Panc1 (cell line): ENCODE measurements at regions not wholly inside any gene's neighbourhood (a gene's known extent, or its start where the extent isn't known, plus 50 kb on each side); places are given as distances from the start of the nearest gene placed in this dataset.

ENCODE experiments used
- ATAC-seq: fragments of 200-7000 bp; cut with Tn5 transposase; 2 replicates; pipeline ENCODE4 v1.9.1; 2020; ENCODE audit warnings: mild to moderate bottlenecking, moderate library complexity
- BruUV-seq: library from RNA; stranded (reverse); fragments of 400-500 nt; replicated peaks from 2 replicates; lab custom pipeline; 2021; lab: Mats Ljungman, UMichigan
- CTCF ChIA-PET: fragments of 300-600 bp; sonication (Branson Sonifier 250); formaldehyde crosslinking; loops from one replicate; lab custom pipeline; 2022; ENCODE audit warnings: antibody characterized with exemption; lab: Charles Lee
- POLR2A ChIA-PET: fragments of 300-600 bp; sonication (Branson Sonifier 250); formaldehyde crosslinking; loops from one replicate; lab custom pipeline; 2022; ENCODE audit warnings: antibody characterized with exemption; lab: Charles Lee
- DNase-seq: peaks from one replicate; pipeline ENCODE4 v3.0.0-alpha.2; 2010; ENCODE audit warnings: low read depth, low spot score
- H3K27ac ChIP-seq: 2 replicates; pipeline ENCODE4 v1.5.1; 2011; ENCODE audit warnings: mild to moderate bottlenecking, low read length, inconsistent platforms
- H3K27me3 ChIP-seq: fragments of 200-500 bp; sonication (Bioruptor generic); 2 replicates; pipeline ENCODE4 v1.6.0; 2014; ENCODE audit warnings: low read length, inconsistent platforms; ENCODE audit not compliant: control insufficient read depth, insufficient read depth
- H3K36me3 ChIP-seq: fragments of 200-500 bp; sonication (Bioruptor generic); 2 replicates; pipeline ENCODE4 v1.5.1; 2014; ENCODE audit warnings: inconsistent platforms, mild to moderate bottlenecking, low read length, moderate library complexity; ENCODE audit not compliant: control insufficient read depth, insufficient read depth
- H3K4me1 ChIP-seq: 2 replicates; pipeline ENCODE4 v1.5.1; 2011; ENCODE audit warnings: inconsistent platforms, mild to moderate bottlenecking, low read length, moderate library complexity; ENCODE audit not compliant: control insufficient read depth, insufficient read depth
- H3K4me3 ChIP-seq, 2 experiments: 2 replicates each; pipeline ENCODE4 v1.5.1; 2011 to 2012; ENCODE audit warnings: low read depth in 2 of 2, low read length in 2 of 2, mild to moderate bottlenecking in 2 of 2, inconsistent platforms in 1 of 2, moderate library complexity in 1 of 2
- H3K9me3 ChIP-seq: fragments of 200-500 bp; sonication (Bioruptor generic); 2 replicates; pipeline ENCODE4 v1.5.1; 2014; ENCODE audit warnings: low read depth, mild to moderate bottlenecking, inconsistent platforms, low read length, moderate library complexity; ENCODE audit not compliant: control insufficient read depth, insufficient read depth
- CTCF ChIP-seq: fragments of 450-650 bp; IDR thresholded peaks from 2 replicates; pipeline ENCODE4 v1.5.1; 2017; ENCODE audit warnings: mild to moderate bottlenecking
- POLR2AphosphoS5 ChIP-seq: IDR thresholded peaks from 2 replicates; pipeline ENCODE4 v1.6.1; 2012; ENCODE audit warnings: mild to moderate bottlenecking, low read depth, low read length, moderate library complexity
- REST ChIP-seq, 2 experiments: IDR thresholded peaks; 2 replicates each; pipeline ENCODE4 v1.6.1; 2011 to 2012; ENCODE audit warnings: low read depth in 2 of 2, control low read depth in 1 of 2, low read length in 1 of 2, mild to moderate bottlenecking in 1 of 2, moderate library complexity in 1 of 2; ENCODE audit not compliant: insufficient read depth in 1 of 2
- SIN3A ChIP-seq: IDR thresholded peaks from 2 replicates; pipeline ENCODE4 v1.6.1; 2012; ENCODE audit warnings: low read depth, mild to moderate bottlenecking, low read length, moderate library complexity, borderline replicate concordance; ENCODE audit not compliant: insufficient read depth
- TCF7L2 ChIP-seq: IDR thresholded peaks from 2 replicates; pipeline ENCODE4 v1.6.1; 2011; ENCODE audit warnings: mild to moderate bottlenecking, low read depth, low read length, inconsistent platforms
- in situ Hi-C: cut with HindIII; loops from 2 replicates; pipeline ENCODE4 v1.10.0; 2016; ENCODE audit warnings: low sequenced_read_pairs, low pct_unique_long_range_greater_than_20kb
- intact Hi-C: fragments of 100-400 bp; cut with micrococcal nuclease; formaldehyde crosslinking; loops from one replicate; pipeline ENCODE4 v1.10.0; 2022; ENCODE audit not compliant: unreplicated experiment

- TF ChIP-seq SIN3A (no peak), REST (IDR thresholded peaks at IDR 0.05; ENCODE audit: insufficient read depth in 1 of 2, low read depth in 2 of 2, low read length in 1 of 2) (no peak), TCF7L2 (no peak), CTCF (no peak), POLR2AphosphoS5 (no peak)
- Histone ChIP-seq H3K36me3 (no peaks in the 10 kb centered on the region), H3K4me1 (no peaks in the 10 kb centered on the region), H3K9me3 (no peaks in the 10 kb centered on the region), H3K4me3 (no peak overlapping the region), H3K27me3 (no peaks in the 10 kb centered on the region), H3K27ac (no peak overlapping the region)
- ChIA-PET CTCF (interaction anchor here (0.6 kb wide), 1 partner anchor 15 kb away, joined by 9 read pairs; no protein-coding TSS in a partner anchor), POLR2A (no interaction called here)
- DNase-seq, result no peak
- intact Hi-C loops (no loop called here), in situ Hi-C loops (no loop called here)
- ATAC-seq, result no peak
- BruUV-seq, result no TSS peak
These were observed 490.1 kb upstream of the REG3G start for GRCh38 chr2:78535395-78535794.

- no peaks in the 10 kb centered on the region for H3K4me1 ChIP-seq
- TF ChIP-seq TCF7L2, result no peak
- no peak for TF ChIP-seq SIN3A
- TF ChIP-seq POLR2AphosphoS5, result no peak
- no peak for TF ChIP-seq REST (IDR thresholded peaks at IDR 0.05; ENCODE audit: insufficient read depth in 1 of 2, low read depth in 2 of 2, low read length in 1 of 2)
- no peak for TF ChIP-seq CTCF
- intact Hi-C loops, result no loop called here
- H3K36me3 ChIP-seq, result no peaks in the 10 kb centered on the region
- H3K4me3 ChIP-seq, result no peak overlapping the region
- ChIA-PET CTCF (no interaction called here), POLR2A (no interaction called here)
- no peaks in the 10 kb centered on the region for H3K9me3 ChIP-seq
- no peak overlapping the region for H3K27ac ChIP-seq
- H3K27me3 ChIP-seq, result no peaks in the 10 kb centered on the region
- DNase-seq, result no peak
- no TSS peak for BruUV-seq
- in situ Hi-C loops, result no loop called here
- no peak for ATAC-seq
These were observed 487.2 kb upstream of the REG3G start for GRCh38 chr2:78538322-78538721.
